SK-N-SH (cell line): ENCODE measurements at regions not wholly inside any gene's neighbourhood (a gene's known extent, or its start where the extent isn't known, plus 50 kb on each side); places are given as distances from the start of the nearest gene placed in this dataset.

Source experiments
- CTCF ChIP-seq: fragments of 200-600 bp; sonication (generic); IDR thresholded peaks from 2 replicates; pipeline ENCODE4 v1.6.1; 2017; ENCODE audit warnings: antibody characterized with exemption, mild to moderate bottlenecking, moderate library complexity
- EZH2phosphoT487 ChIP-seq: fragments of 200-600 bp; sonication (generic); IDR thresholded peaks from 2 replicates; pipeline ENCODE4 v1.6.1; 2017; ENCODE audit warnings: low read depth, mixed run types, mild to moderate bottlenecking, antibody characterized with exemption, moderate library complexity, borderline replicate concordance
- FOXJ3 ChIP-seq: sonication (generic); formaldehyde crosslinking; IDR thresholded peaks from 2 replicates; pipeline ENCODE4 v1.5.1; 2020; ENCODE audit warnings: mild to moderate bottlenecking, missing genetic modification reagents
- NFIC ChIP-seq: IDR thresholded peaks from 2 replicates; pipeline ENCODE4 v1.4.0; 2012; ENCODE audit warnings: borderline replicate concordance
- REST ChIP-seq: IDR thresholded peaks from 2 replicates; pipeline ENCODE4 v1.6.1; 2012; ENCODE audit warnings: mild to moderate bottlenecking, low read depth, low read length, moderate library complexity
- SMC3 ChIP-seq: IDR thresholded peaks from 2 replicates; pipeline ENCODE4 v1.6.1; 2012; ENCODE audit warnings: low read depth, low read length, improper control_type of control experiment
- YY1 ChIP-seq: IDR thresholded peaks from 2 replicates; pipeline ENCODE4 v1.4.0; 2012; ENCODE audit warnings: low read depth, mild to moderate bottlenecking

DNA sequence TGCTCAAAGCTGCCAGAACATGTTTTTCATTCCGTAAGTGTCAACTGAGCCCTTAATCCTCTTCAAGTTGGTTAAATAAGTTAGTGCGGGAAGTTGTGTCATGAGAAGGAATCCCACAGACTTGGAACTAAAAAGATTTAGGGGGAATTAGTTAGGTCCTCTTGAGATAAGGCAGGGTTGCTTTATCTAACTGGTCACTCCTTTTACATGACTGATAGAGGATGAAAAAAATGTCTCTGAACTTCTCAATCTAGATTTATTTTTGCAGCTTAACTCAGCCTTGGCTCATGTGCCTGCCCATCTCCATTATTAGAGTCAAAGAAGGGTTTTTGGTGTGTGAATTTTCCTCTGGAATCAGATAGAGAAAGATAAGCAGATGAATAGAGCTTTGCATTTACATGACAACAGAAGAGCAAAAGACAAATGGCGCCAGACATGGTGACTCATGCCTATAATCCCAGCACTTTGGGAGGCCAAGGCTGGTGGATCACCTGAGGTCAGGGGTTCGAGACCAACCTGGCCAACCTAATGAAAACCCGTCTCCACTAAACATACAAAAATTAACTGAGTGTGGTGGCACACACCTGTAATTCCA, 882.9 kb downstream of the RPA4 start:
- TF ChIP-seq NFIC (no peak), CTCF (no peak), SMC3 (no peak), EZH2phosphoT487 (no peak), REST (no peak), YY1 (no peak), FOXJ3 (CRISPR knock-in tag) (no peak)
